ENCODE measurements at regions not wholly inside any gene's neighbourhood (a gene's known extent, or its start where the extent isn't known, plus 50 kb on each side); places are given as distances from the start of the nearest gene placed in this dataset.

GRCh38 chr5:56552612-56553268, 262.6 kb upstream of the MAP3K1 start:
- TF ChIP-seq CTCF (conservative IDR thresholded peaks at IDR 0.05 in 1 of 2, IDR thresholded peaks at IDR 0.05 in 1 of 2; ENCODE audit: low read depth in 1 of 2, low read length in 2 of 2) (no peak), EZH2 (IDR thresholded peaks at IDR 0.05; ENCODE audit: low read length, missing control alignments) (no peak)

Data from fibroblast of lung (primary cell).